Mesenchymal stem cell (in vitro differentiated cells and primary cell): ENCODE measurements at regions not wholly inside any gene's neighbourhood (a gene's known extent, or its start where the extent isn't known, plus 50 kb on each side); places are given as distances from the start of the nearest gene placed in this dataset.
"Not testable (repeated sequence)": the region's sequence is repeated elsewhere in the genome, so short reads cannot be mapped to it uniquely, and the experiment has no call there.

Source experiments
- DNase-seq: peaks from one replicate; pipeline ENCODE4 v3.0.0-alpha.2; 2013
- H2AFZ ChIP-seq: one replicate; pipeline ENCODE4 v1.6.1; 2013; ENCODE audit warnings: low read depth, mild to moderate bottlenecking, control low read depth, inconsistent platforms, low read length, moderate library complexity
- H2AK5ac ChIP-seq: 2 replicates; pipeline ENCODE4 v1.6.1; 2013; ENCODE audit warnings: low read length, moderate library complexity, mild to moderate bottlenecking, inconsistent platforms; ENCODE audit not compliant: severe bottlenecking
- H2BK120ac ChIP-seq: one replicate; pipeline ENCODE4 v1.6.1; 2013; ENCODE audit warnings: low read depth, mild to moderate bottlenecking, inconsistent platforms, low read length, moderate library complexity
- H2BK12ac ChIP-seq, 2 experiments: one replicate each; pipeline ENCODE4 v1.6.1; 2013; ENCODE audit warnings: inconsistent platforms in 2 of 2, low read length in 2 of 2, mild to moderate bottlenecking in 2 of 2, moderate library complexity in 2 of 2, control low read depth in 1 of 2
- H2BK15ac ChIP-seq: one replicate; pipeline ENCODE4 v1.6.1; 2013; ENCODE audit warnings: mild to moderate bottlenecking, low read depth, inconsistent platforms; ENCODE audit not compliant: poor library complexity, severe bottlenecking
- H2BK5ac ChIP-seq: 2 replicates; pipeline ENCODE4 v1.6.1; 2013; ENCODE audit warnings: low read depth, mild to moderate bottlenecking, low read length, control low read depth, inconsistent platforms; ENCODE audit not compliant: poor library complexity, severe bottlenecking
- H3K14ac ChIP-seq, 2 experiments: one replicate each; pipeline ENCODE4 v1.6.1; 2013; ENCODE audit warnings: inconsistent platforms in 2 of 2, low read length in 2 of 2, control low read depth in 1 of 2, mild to moderate bottlenecking in 1 of 2, moderate library complexity in 1 of 2
- H3K18ac ChIP-seq, 2 experiments: one replicate each; pipeline ENCODE4 v1.6.1; 2013; ENCODE audit warnings: inconsistent platforms in 2 of 2, low read length in 2 of 2, control low read depth in 1 of 2, low read depth in 1 of 2, mild to moderate bottlenecking in 1 of 2
- H3K23ac ChIP-seq, 2 experiments: one replicate each; pipeline ENCODE4 v1.6.1; 2013; ENCODE audit warnings: inconsistent platforms in 2 of 2, low read length in 2 of 2, mild to moderate bottlenecking in 2 of 2, moderate library complexity in 2 of 2, control low read depth in 1 of 2
- H3K27ac ChIP-seq: 2 replicates; pipeline ENCODE4 v1.5.1; 2013; ENCODE audit warnings: mild to moderate bottlenecking, moderate library complexity, low read length, control low read depth, inconsistent platforms; ENCODE audit not compliant: poor library complexity, severe bottlenecking
- H3K27me3 ChIP-seq, 2 experiments: 2 replicates each; pipeline versions ENCODE4 v1.6.1 to v1.7.0; 2013; ENCODE audit warnings: low read length in 2 of 2, mild to moderate bottlenecking in 2 of 2, moderate library complexity in 2 of 2, control low read depth in 1 of 2, inconsistent platforms in 1 of 2; ENCODE audit not compliant: control insufficient read depth in 1 of 2, insufficient read depth in 1 of 2
- H3K36me3 ChIP-seq, 2 experiments: 2 replicates each; pipeline versions ENCODE4 v1.6.1 to v1.7.0; 2013; ENCODE audit warnings: low read length in 2 of 2, control low read depth in 1 of 2, inconsistent platforms in 1 of 2, low read depth in 1 of 2, mild to moderate bottlenecking in 1 of 2; ENCODE audit not compliant: insufficient read depth in 2 of 2, control insufficient read depth in 1 of 2
- H3K4ac ChIP-seq, 2 experiments: one replicate each; pipeline ENCODE4 v1.6.1; 2013; ENCODE audit warnings: inconsistent platforms in 2 of 2, low read length in 2 of 2, mild to moderate bottlenecking in 2 of 2, moderate library complexity in 2 of 2, control low read depth in 1 of 2, low read depth in 1 of 2
- H3K4me1 ChIP-seq: 2 replicates; pipeline ENCODE4 v1.6.1; 2013; ENCODE audit warnings: low read depth, low read length, control low read depth; ENCODE audit not compliant: control insufficient read depth, insufficient read depth
- H3K4me2 ChIP-seq: 2 replicates; pipeline ENCODE4 v1.6.1; 2013; ENCODE audit warnings: low read length, mild to moderate bottlenecking, inconsistent platforms; ENCODE audit not compliant: poor library complexity, severe bottlenecking
- H3K4me3 ChIP-seq, 2 experiments: 2 replicates each; pipeline versions ENCODE4 v1.5.1 to v1.7.0; 2013; ENCODE audit warnings: low read length in 2 of 2, mild to moderate bottlenecking in 2 of 2, control low read depth in 1 of 2, low read depth in 1 of 2; ENCODE audit not compliant: insufficient read depth in 1 of 2
- H3K79me1 ChIP-seq: replicated peaks from 2 replicates; pipeline ENCODE4 v1.6.1; 2013; ENCODE audit warnings: mild to moderate bottlenecking, control low read depth, low read length, inconsistent platforms; ENCODE audit not compliant: poor library complexity, severe bottlenecking
- H3K9ac ChIP-seq: 2 replicates; pipeline ENCODE4 v1.7.0; 2013; ENCODE audit warnings: mild to moderate bottlenecking, low read length, moderate library complexity
- H3K9me3 ChIP-seq: 2 replicates; pipeline ENCODE4 v1.7.0; 2013; ENCODE audit warnings: mild to moderate bottlenecking, low read length; ENCODE audit not compliant: control insufficient read depth
- H4K8ac ChIP-seq: one replicate; pipeline ENCODE4 v1.6.1; 2013; ENCODE audit warnings: inconsistent platforms, mild to moderate bottlenecking, low read length, moderate library complexity
- H4K91ac ChIP-seq: one replicate; pipeline ENCODE4 v1.6.1; 2013; ENCODE audit warnings: mild to moderate bottlenecking, low read length, inconsistent platforms
- WGBS: methylation state at CpG from one replicate; pipeline ENCODE4 v1.1.7; 2013; ENCODE audit warnings: mixed read lengths; 5-methylcytosine and 5-hydroxymethylcytosine counted together

- 98% methylated on average over 5 of the region's 5 CpGs for WGBS
- not testable (repeated sequence) for H3K14ac ChIP-seq, H3K79me1 ChIP-seq, H3K9ac ChIP-seq, H2AK5ac ChIP-seq, H3K36me3 ChIP-seq, H2BK5ac ChIP-seq, H3K4me3 ChIP-seq, H3K4me1 ChIP-seq, H4K91ac ChIP-seq, H3K4ac ChIP-seq, DNase-seq, H3K9me3 ChIP-seq, H3K23ac ChIP-seq, H2BK12ac ChIP-seq, H3K4me2 ChIP-seq, H2BK15ac ChIP-seq, H2AFZ ChIP-seq, H2BK120ac ChIP-seq, H3K18ac ChIP-seq, H3K27ac ChIP-seq, H4K8ac ChIP-seq
- H3K27me3 ChIP-seq, result peaks cover 0 to 16% of the 10 kb centered on the region in 2 experiments
These were observed 502.2 kb downstream of the SPATA31D1 start for GRCh38 chr9:82490821-82491220.

- Histone ChIP-seq H3K18ac (no peak overlapping the region), H3K9me3 (no peaks in the 10 kb centered on the region), H3K9ac (no peak overlapping the region), H4K8ac (no peak overlapping the region), H3K27me3 (peaks cover 0 to 9% of the 10 kb centered on the region in 2 experiments), H3K4me2 (no peak overlapping the region), H2BK12ac (no peak overlapping the region), H2AK5ac (no peak overlapping the region), H3K14ac (no peak overlapping the region), H3K36me3 (no peaks in the 10 kb centered on the region), H3K4me3 (no peak overlapping the region), H3K79me1 (no peaks in the 10 kb centered on the region), H3K23ac (no peak overlapping the region), H2AFZ (no peak overlapping the region), H3K4ac (no peak overlapping the region), H2BK120ac (no peak overlapping the region), H2BK5ac (no peak overlapping the region), H3K27ac (no peak overlapping the region), H2BK15ac (no peak overlapping the region), H3K4me1 (no peaks in the 10 kb centered on the region), H4K91ac (no peak overlapping the region)
- 100% methylated on average over 3 of the region's 3 CpGs for WGBS
- DNase-seq, result no peak
These were observed 503.0 kb downstream of the SPATA31D1 start for GRCh38 chr9:82491604-82492003.

- H4K8ac ChIP-seq, result no peak overlapping the region
- H3K79me1 ChIP-seq, result no peaks in the 10 kb centered on the region
- H3K4ac ChIP-seq, result no peak overlapping the region
- H2AFZ ChIP-seq, result no peak overlapping the region
- H3K9ac ChIP-seq, result no peak overlapping the region
- no peak overlapping the region for H3K4me3 ChIP-seq
- no peak for DNase-seq
- no peak overlapping the region for H2BK12ac ChIP-seq
- no peaks in the 10 kb centered on the region for H3K36me3 ChIP-seq
- no peaks in the 10 kb centered on the region for H3K9me3 ChIP-seq
- no peak overlapping the region for H3K27ac ChIP-seq
- no peak overlapping the region for H2BK120ac ChIP-seq
- H3K4me1 ChIP-seq, result no peaks in the 10 kb centered on the region
- H2AK5ac ChIP-seq, result no peak overlapping the region
- H3K18ac ChIP-seq, result no peak overlapping the region
- no peak overlapping the region for H4K91ac ChIP-seq
- H2BK15ac ChIP-seq, result no peak overlapping the region
- H3K4me2 ChIP-seq, result no peak overlapping the region
- no peak overlapping the region for H2BK5ac ChIP-seq
- H3K27me3 ChIP-seq, result peaks cover 0 to 16% of the 10 kb centered on the region in 2 experiments
- WGBS, result 63% methylated on average over 3 of the region's 4 CpGs
- no peak overlapping the region for H3K23ac ChIP-seq
- no peak overlapping the region for H3K14ac ChIP-seq
These were observed 503.7 kb downstream of the SPATA31D1 start for GRCh38 chr9:82492274-82492673.

GRCh38 chr9:82495884-82496777 is 507.6 kb downstream of the SPATA31D1 start:
- Histone ChIP-seq H2BK15ac (no peak overlapping the region), H4K8ac (peak overlapping the region; percentile 23), H3K4ac (no peak overlapping the region), H3K9me3 (peaks cover 3% of the 10 kb centered on the region), H2AK5ac (no peak overlapping the region), H3K9ac (no peak overlapping the region), H2BK12ac (no peak overlapping the region), H3K36me3 (no peaks in the 10 kb centered on the region), H3K4me1 (no peaks in the 10 kb centered on the region), H3K79me1 (no peaks in the 10 kb centered on the region), H4K91ac (no peak overlapping the region), H3K18ac (no peak overlapping the region), H3K4me3 (no peak overlapping the region), H2AFZ (no peak overlapping the region), H3K27me3 (peaks cover 0 to 17% of the 10 kb centered on the region in 2 experiments), H3K4me2 (no peak overlapping the region), H2BK120ac (no peak overlapping the region), H3K27ac (no peak overlapping the region), H2BK5ac (no peak overlapping the region), H3K23ac (no peak overlapping the region), H3K14ac (no peak overlapping the region)
- WGBS, result 94% methylated on average over 16 of the region's 16 CpGs
- no peak for DNase-seq
